HG03521 (cell line): ENCODE measurements at regions not wholly inside any gene's neighbourhood (a gene's known extent, or its start where the extent isn't known, plus 50 kb on each side); places are given as distances from the start of the nearest gene placed in this dataset.

ENCODE experiments used
- ATAC-seq: cut with Tn5 transposase; IDR thresholded peaks from one replicate; pipeline ENCODE4 v1.9.1; 2021; ENCODE audit warnings: mild to moderate bottlenecking, moderate library complexity; ENCODE audit not compliant: unreplicated experiment

DNA sequence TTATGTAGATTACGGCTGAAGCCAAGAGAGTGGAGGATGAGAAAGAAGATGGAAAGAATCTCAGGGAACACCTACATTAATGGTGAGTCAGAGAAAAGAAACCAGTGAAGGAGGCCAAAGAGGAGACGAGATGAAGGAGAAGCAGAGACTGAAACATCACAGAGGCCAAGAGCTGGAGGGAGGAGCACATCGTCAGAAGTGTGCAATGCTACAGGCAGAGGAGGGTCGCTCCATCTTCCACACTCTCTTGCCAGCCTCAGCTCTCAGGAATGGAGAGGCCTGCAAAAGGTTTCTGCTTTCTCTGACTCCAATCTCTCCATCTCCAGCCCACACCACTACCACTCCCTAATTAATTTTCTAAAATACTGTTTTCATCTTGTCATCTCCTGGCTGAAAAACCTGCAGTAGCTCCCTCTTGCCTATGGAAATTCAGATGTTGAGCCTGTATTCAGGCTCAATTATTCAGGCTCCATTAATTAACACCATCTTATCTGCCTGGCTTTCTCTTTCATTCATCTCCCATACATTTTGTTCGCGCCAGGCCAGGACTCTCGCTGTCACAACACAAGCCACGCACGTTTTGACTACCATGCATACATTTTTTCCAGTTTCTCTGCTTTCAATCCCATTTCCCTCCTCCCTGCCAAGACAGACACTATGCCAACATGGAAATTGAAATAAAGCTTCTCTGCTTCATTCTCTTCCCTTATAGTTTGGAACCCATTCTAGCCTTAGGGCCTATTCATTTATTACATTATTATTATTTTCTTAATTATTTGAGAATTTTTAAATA, 165.8 kb downstream of the INHBA start:
- ATAC-seq = no peak

DNA sequence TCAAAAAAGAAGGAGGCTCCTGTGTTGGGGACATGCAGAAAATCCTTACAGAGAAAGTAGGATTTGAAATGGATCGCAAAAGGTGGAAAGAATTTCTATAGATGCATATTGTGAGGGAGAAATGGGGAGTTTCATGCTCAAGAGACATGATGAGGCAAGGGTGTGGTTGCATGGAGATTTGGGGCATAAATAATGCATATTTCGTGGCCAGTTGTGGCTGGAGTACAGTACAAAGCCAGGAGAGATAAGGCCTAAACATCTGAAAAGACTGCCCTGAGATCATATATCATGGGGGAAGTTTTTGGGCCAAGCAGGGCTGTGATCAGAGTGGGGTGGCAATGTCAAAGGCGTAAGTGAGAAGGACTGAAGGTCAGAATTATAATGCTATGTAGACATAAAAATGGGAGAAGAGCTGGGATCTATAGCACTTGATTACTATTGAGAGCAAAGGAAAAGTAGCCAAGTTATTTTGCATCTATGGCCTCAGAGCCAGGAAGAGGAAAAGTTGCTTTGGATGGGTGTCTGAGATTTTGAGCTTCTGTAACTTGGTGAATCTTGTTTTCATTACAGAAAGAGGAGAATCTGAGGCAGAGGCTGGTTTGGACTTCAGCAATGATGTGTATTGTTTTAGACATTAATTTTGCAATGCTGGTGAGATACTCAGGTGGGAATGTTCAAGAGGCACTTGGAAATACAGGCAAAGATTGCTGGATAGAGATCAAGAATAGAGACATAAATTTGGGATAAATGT, 166.6 kb downstream of the INHBA start:
- no peak for ATAC-seq

GRCh38 chr7:41529831-41530230, 173.1 kb downstream of the INHBA start:
- no peak for ATAC-seq

- ATAC-seq = no peak
Observed at GRCh38 chr7:41524876-41525275, 178.0 kb downstream of the INHBA start.

- ATAC-seq = no peak
Observed at GRCh38 chr7:41520445-41520844, 182.4 kb downstream of the INHBA start.

- ATAC-seq = no peak
Observed at GRCh38 chr7:41517771-41518170, 185.1 kb downstream of the INHBA start.

DNA sequence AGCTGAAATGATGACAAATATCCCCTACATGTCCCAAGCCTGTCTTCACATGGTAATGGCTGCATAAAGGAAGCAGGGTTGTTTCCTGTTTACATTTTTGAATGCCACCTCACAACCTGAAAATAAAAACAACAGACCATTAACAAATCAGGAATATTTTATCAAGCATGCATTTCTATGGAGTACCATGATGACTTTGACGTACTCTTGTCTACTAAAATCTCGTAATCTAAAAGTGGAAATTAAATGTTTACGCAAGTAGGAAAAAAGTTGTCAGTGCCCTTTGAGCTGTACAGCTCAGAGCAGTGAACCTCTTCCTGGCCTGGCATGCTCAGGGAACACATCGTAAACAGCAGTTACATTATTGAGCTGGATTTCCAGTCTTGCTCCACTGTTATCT, 194.1 kb downstream of the INHBA start:
- no peak for ATAC-seq

DNA sequence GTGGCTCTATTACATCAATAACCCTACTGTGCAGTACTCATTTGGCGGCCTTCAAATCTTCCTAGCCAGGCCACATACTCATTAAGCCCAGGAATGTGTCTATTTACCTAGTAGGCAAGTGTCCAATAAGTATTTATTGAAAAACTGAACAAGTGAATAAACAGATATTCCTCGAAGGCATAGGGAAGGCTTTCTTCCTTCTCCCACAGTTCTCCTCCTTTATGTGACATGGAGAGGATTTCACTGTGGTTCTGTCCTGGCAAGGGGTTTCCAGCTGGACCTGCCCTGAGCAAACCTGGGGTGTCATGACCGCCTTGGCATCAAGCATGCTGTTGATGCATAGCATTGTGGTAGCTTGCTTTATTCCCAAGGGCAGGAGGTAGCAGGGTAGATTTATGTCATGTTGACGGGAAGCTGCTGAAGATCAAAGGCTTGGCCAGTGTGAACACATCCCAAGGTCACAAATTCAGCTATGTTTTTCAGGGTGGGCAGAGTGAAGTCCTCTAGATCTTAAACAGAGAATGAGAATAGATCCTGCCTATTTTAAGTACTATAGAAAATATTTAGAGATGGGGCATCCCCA, 195.1 kb downstream of the INHBA start:
- no peak for ATAC-seq

DNA sequence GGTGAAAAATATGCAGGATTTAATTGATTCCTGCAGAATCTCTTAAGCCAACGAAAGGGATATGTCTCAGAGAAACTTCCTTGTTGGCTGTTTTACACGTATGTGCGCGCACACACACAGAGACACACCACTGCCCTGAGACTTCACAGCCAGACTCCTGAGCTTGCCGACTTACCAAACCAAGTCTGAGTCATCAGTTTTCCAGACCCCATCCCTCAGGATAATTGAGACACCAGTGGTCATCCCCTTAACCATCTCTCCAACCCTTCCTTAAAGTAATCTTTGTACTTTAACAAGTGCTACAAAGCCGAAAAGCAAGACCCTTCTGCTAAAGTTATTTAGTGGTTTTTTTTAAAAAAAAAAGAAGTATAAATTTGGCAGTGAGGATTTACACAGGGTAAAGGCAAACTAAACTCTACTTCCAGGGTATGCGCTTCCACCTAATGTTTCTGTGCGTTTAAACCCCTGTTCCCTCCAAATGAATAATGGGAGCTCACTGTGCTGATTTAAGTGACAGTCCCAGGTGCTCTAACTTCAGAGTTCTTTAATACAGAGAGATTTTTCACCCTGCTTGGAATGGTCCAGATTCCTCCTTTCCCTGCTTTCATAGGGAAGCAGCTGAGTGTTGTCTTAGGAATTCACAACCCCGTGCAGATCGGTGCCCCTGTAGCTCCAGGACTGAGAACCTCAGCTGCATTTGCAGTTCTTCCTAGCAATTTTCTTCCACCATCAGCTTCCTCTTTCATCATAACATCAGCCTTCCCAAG, 198.5 kb downstream of the INHBA start:
- no peak for ATAC-seq

GRCh38 chr7:41503438-41503837, 199.5 kb downstream of the INHBA start:
- ATAC-seq = no peak

DNA sequence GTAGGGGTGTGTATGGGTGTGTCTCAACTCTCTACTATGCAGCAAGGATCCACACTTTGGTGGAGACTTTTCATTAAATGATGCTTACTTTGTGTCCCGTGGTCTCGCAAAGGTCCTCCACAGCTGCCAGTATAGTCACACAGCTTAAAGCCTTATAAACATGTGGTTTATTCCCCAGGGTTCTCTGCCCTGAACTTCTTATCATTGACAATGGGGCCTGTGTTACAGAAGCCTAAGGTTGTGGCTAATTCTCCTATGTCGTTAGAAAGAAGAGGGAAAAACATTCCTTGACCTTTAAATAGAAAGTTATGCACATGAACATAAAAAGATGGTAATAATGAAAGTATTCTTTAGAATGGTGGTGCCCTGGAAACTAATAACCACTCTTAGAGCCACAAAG, 201.4 kb downstream of the INHBA start:
- no peak for ATAC-seq

DNA sequence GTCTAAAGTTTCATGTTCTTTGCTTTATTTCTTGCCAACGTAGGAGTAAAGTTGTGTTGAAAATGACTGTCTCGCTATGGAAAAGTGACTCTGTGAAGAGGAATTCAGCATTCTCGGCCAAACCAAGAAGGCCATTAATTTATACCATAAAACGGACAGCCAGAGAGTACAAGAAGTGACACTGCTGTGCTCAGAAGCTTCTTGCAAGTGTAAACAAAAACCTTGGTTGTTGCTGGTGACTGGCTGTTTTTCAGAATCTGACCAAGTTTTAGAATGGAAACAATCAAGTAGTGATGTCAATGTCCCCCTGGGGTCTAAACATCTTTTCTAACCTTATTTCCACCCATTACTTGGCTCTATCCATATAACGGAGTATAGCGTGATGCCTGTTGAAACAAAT, 201.9 kb downstream of the INHBA start:
- ATAC-seq = no peak

- no peak for ATAC-seq
Observed at GRCh38 chr7:41492603-41493002, 210.3 kb downstream of the INHBA start.

DNA sequence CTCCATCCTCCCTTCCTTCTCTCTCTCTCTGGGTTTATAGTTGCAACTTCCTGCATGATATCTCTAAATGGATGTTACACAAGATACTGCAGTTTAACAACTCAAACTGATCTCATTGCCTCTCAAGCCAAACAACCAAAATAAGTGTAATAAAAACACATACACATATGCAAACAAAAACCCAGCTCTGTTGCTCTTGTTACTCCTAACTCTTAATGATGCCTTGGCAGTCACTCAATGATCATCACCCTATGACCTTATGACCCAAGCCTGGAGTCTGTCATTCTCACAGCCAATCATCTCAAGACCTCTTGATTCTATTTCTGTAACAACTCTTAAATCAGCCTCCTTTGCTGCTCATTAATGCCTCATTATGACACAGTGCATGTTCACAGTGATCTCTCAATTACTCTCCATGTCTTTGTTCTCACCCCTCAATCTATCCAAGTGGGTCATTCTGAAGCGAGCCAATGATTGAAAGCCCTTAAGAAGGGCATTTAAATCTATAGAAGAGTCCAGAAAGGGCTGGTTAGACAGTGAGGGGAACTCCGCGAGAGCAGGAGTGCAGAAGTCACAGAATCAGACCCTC, 210.9 kb downstream of the INHBA start:
- ATAC-seq = no peak

DNA sequence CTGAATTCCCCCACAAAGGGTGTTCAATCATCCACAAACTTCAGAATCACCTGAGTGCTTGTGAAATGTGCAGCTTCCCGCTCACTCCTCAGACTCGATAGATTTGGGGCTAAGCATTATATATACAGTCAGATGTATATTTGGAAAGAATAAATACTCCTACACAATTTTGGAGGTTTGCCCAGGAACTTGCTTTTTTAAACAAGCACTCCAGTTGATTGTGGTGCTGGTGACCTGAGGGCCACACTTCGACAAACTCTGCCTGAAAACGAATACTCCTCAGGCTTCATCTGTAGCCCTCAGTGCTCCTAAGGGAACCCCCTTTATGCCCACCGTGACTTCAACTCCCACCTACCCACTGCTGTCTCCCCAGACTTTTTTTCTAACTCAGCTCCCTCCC, 211.6 kb downstream of the INHBA start:
- no peak for ATAC-seq

GRCh38 chr7:41489885-41490284, 213.0 kb downstream of the INHBA start:
- no peak for ATAC-seq

DNA sequence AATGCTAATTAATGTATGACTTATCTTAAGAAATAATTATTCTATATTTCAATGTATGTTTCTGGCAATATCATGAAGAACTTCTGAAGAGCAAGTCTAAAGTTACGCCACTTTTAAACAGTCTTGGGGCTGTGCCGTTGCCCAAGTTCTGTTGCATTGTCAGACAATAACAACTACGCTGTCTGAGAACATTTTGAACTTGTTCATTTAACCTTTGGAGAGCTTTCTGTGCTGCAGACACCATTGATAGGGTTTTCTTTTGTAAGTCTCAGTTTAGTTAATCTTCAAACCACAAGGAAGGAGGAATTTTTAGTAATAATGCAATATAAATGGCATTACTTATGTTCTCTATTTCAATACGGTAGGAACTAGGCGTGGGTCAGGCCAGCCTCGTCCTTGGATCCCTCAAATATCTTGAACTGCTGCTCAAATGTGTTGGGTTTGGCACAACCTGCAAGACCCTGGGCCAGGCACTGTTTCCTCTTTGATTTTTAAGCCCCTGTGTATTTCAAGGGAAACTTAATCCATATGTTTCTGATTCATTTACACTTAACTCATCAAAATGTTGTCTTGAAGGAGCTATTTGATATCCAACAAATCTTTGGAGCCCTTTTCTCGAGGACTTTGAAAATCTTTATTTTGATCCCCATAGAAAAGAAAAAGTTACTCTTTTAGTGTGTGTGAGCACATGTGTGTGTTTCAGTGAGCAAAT, 215.5 kb downstream of the INHBA start:
- ATAC-seq = no peak

- ATAC-seq = no peak
Observed at GRCh38 chr7:41481353-41481752, 221.5 kb downstream of the INHBA start.

GRCh38 chr7:41478187-41478586, 224.7 kb downstream of the INHBA start:
- ATAC-seq = no peak

DNA sequence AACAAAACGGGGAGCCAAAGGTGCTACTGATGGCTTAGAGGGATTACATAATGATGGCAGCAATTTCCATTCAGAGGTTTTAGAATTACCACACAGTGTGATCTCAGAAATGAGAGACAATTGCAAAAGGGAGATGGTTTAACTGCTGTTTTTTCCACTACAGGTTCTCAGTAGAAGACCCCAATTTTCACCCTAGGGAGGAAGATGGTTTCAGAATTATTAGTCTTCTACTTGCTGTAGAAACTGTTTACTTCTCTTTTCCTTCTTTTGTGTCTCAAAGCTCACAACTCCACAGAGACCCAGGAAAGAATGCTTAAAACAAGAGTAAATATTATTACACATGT, 226.5 kb downstream of the INHBA start:
- ATAC-seq = no peak
